Upper lobe of right lung (tissue), 1 donor: ENCODE measurements at regions not wholly inside any gene's neighbourhood (a gene's known extent, or its start where the extent isn't known, plus 50 kb on each side); places are given as distances from the start of the nearest gene placed in this dataset.

Experiments
- ATAC-seq: fragments of 200-7000 bp; cut with Tn5 transposase; one replicate; pipeline ENCODE4 v1.9.1; 2020; ENCODE audit warnings: mild to moderate bottlenecking, moderate library complexity
- DNase-seq: peaks from one replicate; pipeline ENCODE4 v3.0.0-alpha.2; 2020
- H3K27ac ChIP-seq: fragments of 200-600 bp; one replicate; pipeline ENCODE4 v1.8.0; 2022
- H3K27me3 ChIP-seq: fragments of 200-600 bp; one replicate; pipeline ENCODE4 v1.8.0; 2022; ENCODE audit warnings: mild to moderate bottlenecking
- H3K36me3 ChIP-seq: fragments of 200-600 bp; one replicate; pipeline ENCODE4 v1.8.0; 2022
- H3K4me1 ChIP-seq: fragments of 200-600 bp; one replicate; pipeline ENCODE4 v1.8.0; 2022
- H3K4me3 ChIP-seq: fragments of 200-600 bp; one replicate; pipeline ENCODE4 v1.8.0; 2022; ENCODE audit warnings: mild to moderate bottlenecking
- H3K9me3 ChIP-seq: fragments of 200-600 bp; one replicate; pipeline ENCODE4 v1.8.0; 2022
- CTCF ChIP-seq: fragments of 200-600 bp; IDR thresholded peaks from one replicate; pipeline ENCODE4 v1.8.0; 2022; ENCODE audit warnings: antibody characterized with exemption
- intact Hi-C: fragments of 100-400 bp; cut with DNase I; formaldehyde crosslinking; loops from one replicate; pipeline ENCODE4 v1.11.0; 2022
- donor health status: DM: no; HTN: yes; CAD: no; lungs with severe emphysema.

- intact Hi-C loops = no loop called here
- no peak overlapping the region for H3K27ac ChIP-seq
- no peaks in the 10 kb centered on the region for H3K9me3 ChIP-seq
- H3K4me3 ChIP-seq = no peak overlapping the region
- ATAC-seq = no peak
- H3K4me1 ChIP-seq = no peaks in the 10 kb centered on the region
- no peaks in the 10 kb centered on the region for H3K27me3 ChIP-seq
- no peak for TF ChIP-seq CTCF
- no peaks in the 10 kb centered on the region for H3K36me3 ChIP-seq
- no peak for DNase-seq
Measured at GRCh38 chr2:67135208-67135607, 261.9 kb upstream of the ETAA1 start.

- intact Hi-C loops = no loop called here
- H3K9me3 ChIP-seq = no peaks in the 10 kb centered on the region
- TF ChIP-seq CTCF = no peak
Measured at GRCh38 chr2:67137699-67138098, 259.4 kb upstream of the ETAA1 start.

GRCh38 chr2:67142071-67142470 lies 255.1 kb upstream of the ETAA1 start:
- H3K4me3 ChIP-seq = no peak overlapping the region
- intact Hi-C loops = no loop called here
- no peaks in the 10 kb centered on the region for H3K36me3 ChIP-seq
- H3K27me3 ChIP-seq = no peaks in the 10 kb centered on the region
- no peak for TF ChIP-seq CTCF
- DNase-seq (no peak), ATAC-seq (no peak)
- H3K27ac ChIP-seq = no peak overlapping the region
- no peaks in the 10 kb centered on the region for H3K4me1 ChIP-seq
- H3K9me3 ChIP-seq = no peaks in the 10 kb centered on the region

More at GRCh38 chr2:67137699-67138098, 259.4 kb upstream of the ETAA1 start:
- no peaks in the 10 kb centered on the region for H3K4me1 ChIP-seq
- no peaks in the 10 kb centered on the region for H3K27me3 ChIP-seq
- no peak overlapping the region for H3K27ac ChIP-seq
- H3K4me3 ChIP-seq = no peak overlapping the region
- no peaks in the 10 kb centered on the region for H3K36me3 ChIP-seq
- no peak for ATAC-seq
- no peak for DNase-seq

DNA sequence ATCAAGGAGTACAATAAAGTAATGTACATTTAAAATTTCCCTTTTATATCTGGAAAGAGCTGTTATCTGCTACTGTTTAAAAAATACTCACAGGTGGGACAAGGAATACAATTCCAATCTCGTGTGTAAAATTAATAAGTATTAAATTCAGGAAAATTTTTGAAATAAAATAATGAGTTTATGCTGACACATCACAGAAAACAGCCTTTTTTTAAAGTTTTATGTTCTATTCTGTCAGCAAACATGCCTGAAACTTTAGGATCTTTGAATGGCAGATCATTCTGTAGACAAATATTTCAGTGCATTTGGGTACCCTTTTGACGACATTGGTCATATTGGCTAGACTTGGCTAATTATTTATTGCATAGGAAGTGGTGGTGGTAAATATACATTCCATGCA lies 254.4 kb upstream of the ETAA1 start:
- DNase-seq (no peak), ATAC-seq (no peak)
- H3K9me3 ChIP-seq = no peaks in the 10 kb centered on the region
- H3K27me3 ChIP-seq = no peaks in the 10 kb centered on the region
- no peaks in the 10 kb centered on the region for H3K36me3 ChIP-seq
- intact Hi-C loops = no loop called here
- no peak overlapping the region for H3K4me3 ChIP-seq
- H3K27ac ChIP-seq = no peak overlapping the region
- H3K4me1 ChIP-seq = no peaks in the 10 kb centered on the region
- no peak for TF ChIP-seq CTCF

GRCh38 chr2:67145851-67146250 lies 251.3 kb upstream of the ETAA1 start:
- no peak for DNase-seq
- no peak for ATAC-seq
- no peaks in the 10 kb centered on the region for H3K9me3 ChIP-seq
- no peaks in the 10 kb centered on the region for H3K4me1 ChIP-seq
- no peak overlapping the region for H3K27ac ChIP-seq
- no peak for TF ChIP-seq CTCF
- intact Hi-C loops = no loop called here
- H3K27me3 ChIP-seq = no peaks in the 10 kb centered on the region
- no peak overlapping the region for H3K4me3 ChIP-seq
- no peaks in the 10 kb centered on the region for H3K36me3 ChIP-seq

DNA sequence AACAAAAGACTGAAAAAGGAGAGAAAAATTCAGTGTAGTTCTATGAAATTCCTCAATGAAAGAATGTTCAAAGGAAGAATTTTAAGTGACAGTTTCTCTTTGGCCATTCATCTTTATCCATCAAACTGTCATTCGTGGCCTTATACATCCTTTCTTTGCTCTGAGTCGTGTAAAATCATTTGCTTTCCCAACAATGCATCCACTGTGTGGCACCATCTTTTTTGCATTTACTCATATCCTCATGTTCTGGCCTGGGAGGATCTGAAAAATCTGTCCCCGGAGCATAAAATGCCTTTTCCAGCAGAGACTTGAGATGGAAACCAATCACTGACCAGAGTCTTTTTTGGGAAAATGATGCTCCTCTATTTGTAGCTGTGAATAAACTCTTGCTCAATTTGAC lies 240.3 kb upstream of the ETAA1 start:
- no peaks in the 10 kb centered on the region for H3K36me3 ChIP-seq
- H3K4me1 ChIP-seq = no peaks in the 10 kb centered on the region
- intact Hi-C loops = no loop called here
- no peaks in the 10 kb centered on the region for H3K27me3 ChIP-seq
- no peak overlapping the region for H3K27ac ChIP-seq
- no peak for ATAC-seq
- H3K9me3 ChIP-seq = no peaks in the 10 kb centered on the region
- no peak for DNase-seq
- TF ChIP-seq CTCF = no peak
- no peak overlapping the region for H3K4me3 ChIP-seq
